H1 (cell line): ENCODE measurements at regions not wholly inside any gene's neighbourhood (a gene's known extent, or its start where the extent isn't known, plus 50 kb on each side); places are given as distances from the start of the nearest gene placed in this dataset.

Experiments used
- ATF2 ChIP-seq: IDR thresholded peaks from 2 replicates; pipeline ENCODE4 v1.6.1; 2012; ENCODE audit warnings: low read length, inconsistent platforms
- RAD21 ChIP-seq, 2 experiments: IDR thresholded peaks in 1 of 2; conservative IDR thresholded peaks in 1 of 2; 2 replicates each; pipeline ENCODE4 v1.6.1; 2011; ENCODE audit warnings: low read depth in 2 of 2, low read length in 2 of 2, improper control_type of control experiment in 1 of 2, inconsistent platforms in 1 of 2, mild to moderate bottlenecking in 1 of 2, moderate library complexity in 1 of 2

- no peak for TF ChIP-seq ATF2
- TF ChIP-seq RAD21 (IDR thresholded peaks at IDR 0.05 in 1 of 2, conservative IDR thresholded peaks at IDR 0.05 in 1 of 2; ENCODE audit: low read depth in 2 of 2, low read length in 2 of 2): no peak
These were observed 260.5 kb upstream of the ATP2B1 start (continued) for GRCh38 chr12:89969093-89969492.
